Esophagus muscularis mucosa (tissue), 3 donors: ENCODE measurements at regions not wholly inside any gene's neighbourhood (a gene's known extent, or its start where the extent isn't known, plus 50 kb on each side); places are given as distances from the start of the nearest gene placed in this dataset.

Source experiments
- POLR2A ChIP-seq: fragments of 450-650 bp; IDR thresholded peaks from one replicate; pipeline ENCODE4 v1.6.1; 2017; ENCODE audit warnings: antibody characterized with exemption, moderate library complexity, mild to moderate bottlenecking, low read depth
- TF ChIP-seq, protein P1 (sequence below), 3 experiments: fragments of 200-600 bp in 2 of 3; fragments of 450-650 bp in 1 of 3; sonication (generic) in 2 of 3; IDR thresholded peaks; one replicate each; pipeline ENCODE4 v1.5.1; 2017 to 2019; ENCODE audit warnings: antibody characterized with exemption in 3 of 3, mild to moderate bottlenecking in 2 of 3, moderate library complexity in 1 of 3

DNA sequence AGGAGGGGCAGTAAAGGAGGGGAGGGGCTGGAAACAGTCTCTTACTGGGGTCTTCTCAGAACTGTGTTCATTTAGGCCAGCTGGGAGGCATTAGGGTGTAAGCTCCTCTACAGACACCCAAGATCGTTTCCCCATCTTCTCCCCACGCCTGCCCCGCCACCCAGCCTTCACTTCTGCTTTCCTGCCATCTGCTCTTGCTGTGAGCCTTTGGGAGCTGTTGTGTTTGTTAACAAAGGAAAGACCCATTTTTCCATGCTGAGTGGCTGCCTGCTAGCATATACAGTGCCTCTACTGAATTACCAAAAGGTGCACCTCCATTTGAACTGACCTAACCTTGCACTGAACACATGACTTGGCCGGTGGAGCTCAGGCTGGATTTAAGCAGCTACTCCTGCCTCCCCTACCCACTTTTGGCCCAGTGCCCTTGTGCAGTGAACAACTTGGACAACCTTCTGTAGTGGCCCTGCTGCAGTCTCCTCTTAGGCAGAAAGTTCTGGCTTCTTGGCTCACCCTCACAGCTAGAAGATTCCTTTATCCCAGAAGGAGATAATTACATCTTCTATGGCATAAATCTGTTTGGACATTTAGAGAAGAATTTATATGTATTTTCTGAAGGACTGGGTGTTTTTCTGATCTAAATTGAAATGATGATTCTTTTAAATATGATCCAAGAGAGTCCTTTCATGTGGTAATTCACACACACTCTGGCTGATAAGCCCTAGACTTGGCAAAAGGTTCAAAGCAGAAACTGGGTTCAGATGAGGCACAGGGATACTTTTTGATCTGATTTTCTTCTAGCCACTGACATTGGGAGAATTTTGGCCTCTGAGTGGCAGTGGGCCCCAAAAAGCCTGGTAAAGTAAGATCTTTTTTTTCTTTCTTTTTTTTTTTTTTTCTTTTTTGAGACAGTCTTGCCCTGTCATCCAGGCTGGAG lies 81.9 kb upstream of the HNF1B start:
- TF ChIP-seq, protein P1, sequence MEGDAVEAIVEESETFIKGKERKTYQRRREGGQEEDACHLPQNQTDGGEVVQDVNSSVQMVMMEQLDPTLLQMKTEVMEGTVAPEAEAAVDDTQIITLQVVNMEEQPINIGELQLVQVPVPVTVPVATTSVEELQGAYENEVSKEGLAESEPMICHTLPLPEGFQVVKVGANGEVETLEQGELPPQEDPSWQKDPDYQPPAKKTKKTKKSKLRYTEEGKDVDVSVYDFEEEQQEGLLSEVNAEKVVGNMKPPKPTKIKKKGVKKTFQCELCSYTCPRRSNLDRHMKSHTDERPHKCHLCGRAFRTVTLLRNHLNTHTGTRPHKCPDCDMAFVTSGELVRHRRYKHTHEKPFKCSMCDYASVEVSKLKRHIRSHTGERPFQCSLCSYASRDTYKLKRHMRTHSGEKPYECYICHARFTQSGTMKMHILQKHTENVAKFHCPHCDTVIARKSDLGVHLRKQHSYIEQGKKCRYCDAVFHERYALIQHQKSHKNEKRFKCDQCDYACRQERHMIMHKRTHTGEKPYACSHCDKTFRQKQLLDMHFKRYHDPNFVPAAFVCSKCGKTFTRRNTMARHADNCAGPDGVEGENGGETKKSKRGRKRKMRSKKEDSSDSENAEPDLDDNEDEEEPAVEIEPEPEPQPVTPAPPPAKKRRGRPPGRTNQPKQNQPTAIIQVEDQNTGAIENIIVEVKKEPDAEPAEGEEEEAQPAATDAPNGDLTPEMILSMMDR (IDR thresholded peaks at IDR 0.05): no peak
- TF ChIP-seq POLR2A: no peak
